Right cardiac atrium (tissue), 5 donors: ENCODE measurements at regions not wholly inside any gene's neighbourhood (a gene's known extent, or its start where the extent isn't known, plus 50 kb on each side); places are given as distances from the start of the nearest gene placed in this dataset.

ENCODE experiments used
- ATAC-seq, 2 donors: fragments of 200-7000 bp; cut with Tn5 transposase; one replicate each; pipeline versions ENCODE4 v1.8.0 to v1.9.1; 2020; ENCODE audit warnings: moderate library complexity in 2 of 2, mild to moderate bottlenecking in 1 of 2
- DNase-seq, 3 donors: peaks; one replicate each; pipeline ENCODE4 v3.0.0-alpha.2; 2020
- H3K27ac ChIP-seq: one replicate; pipeline ENCODE4 v1.5.1; 2013; ENCODE audit warnings: mild to moderate bottlenecking, low read length, control low read depth, moderate library complexity
- H3K27me3 ChIP-seq: one replicate; pipeline ENCODE4 v1.6.1; 2013; ENCODE audit not compliant: control insufficient read depth, insufficient read depth
- H3K4me1 ChIP-seq: one replicate; pipeline ENCODE4 v1.6.1; 2013; ENCODE audit warnings: low read length; ENCODE audit not compliant: control insufficient read depth, insufficient read depth
- H3K4me3 ChIP-seq: one replicate; pipeline ENCODE4 v1.5.1; 2013; ENCODE audit warnings: low read length, control low read depth
- H3K9me3 ChIP-seq: one replicate; pipeline ENCODE4 v1.6.1; 2013; ENCODE audit warnings: low read length; ENCODE audit not compliant: control insufficient read depth
- WGBS: extraction: QIAGEN DNeasy Blood & Tissue Kit; methylation state at CpG from one replicate; pipeline ENCODE4 v1.1.7; 2013; 5-methylcytosine and 5-hydroxymethylcytosine counted together
- intact Hi-C, 4 donors: fragments of 100-400 bp; cut with DNase I; formaldehyde crosslinking; loops; one replicate each; pipeline versions ENCODE4 v1.11.0 to v1.14.0; 2022 to 2023
- donor health status: healthy with polysubstance abuse.
- donor health status: DM: no; HTN: yes; CAD: no.
- donor health status: DM: no; HTN: no; CAD: no.
- donor health status: DM: no; HTN: yes; CAD: no; lungs with severe emphysema.
- donor health status: DM: yes; HTN: yes; CAD: no.

GRCh38 chr21:19908390-19908789 lies 1089.8 kb upstream of the NCAM2 start:
- no peak for DNase-seq
- Histone ChIP-seq H3K9me3 (no peaks in the 10 kb centered on the region), H3K27ac (no peak overlapping the region), H3K4me3 (no peak overlapping the region), H3K27me3 (no peaks in the 10 kb centered on the region), H3K4me1 (no peaks in the 10 kb centered on the region)
- WGBS: 17% methylated on average over 1 of the region's 1 CpG
- peak in 1 of 2 donors; percentile 72 for ATAC-seq
- intact Hi-C loops: no loop called here

- 13% methylated on average over 6 of the region's 6 CpGs for WGBS
- Histone ChIP-seq H3K4me3 (no peak overlapping the region), H3K9me3 (no peaks in the 10 kb centered on the region), H3K27me3 (no peaks in the 10 kb centered on the region), H3K27ac (no peak overlapping the region), H3K4me1 (no peaks in the 10 kb centered on the region)
- intact Hi-C loops: no loop called here
- ATAC-seq (peak in 1 of 2 donors; percentile 84), DNase-seq (peak in 2 of 3 donors; percentile 35 to 36)
Observed at GRCh38 chr21:19914028-19914427, 1084.2 kb upstream of the NCAM2 start.

GRCh38 chr21:19921211-19921610 lies 1077.0 kb upstream of the NCAM2 start:
- intact Hi-C loops: no loop called here
- Histone ChIP-seq H3K4me1 (no peaks in the 10 kb centered on the region), H3K27ac (no peak overlapping the region), H3K9me3 (no peaks in the 10 kb centered on the region), H3K4me3 (no peak overlapping the region), H3K27me3 (no peaks in the 10 kb centered on the region)
- DNase-seq (no peak), ATAC-seq (no peak)

GRCh38 chr21:19922122-19922521 lies 1076.1 kb upstream of the NCAM2 start:
- no peak for ATAC-seq
- Histone ChIP-seq H3K4me1 (no peaks in the 10 kb centered on the region), H3K27me3 (no peaks in the 10 kb centered on the region), H3K9me3 (no peaks in the 10 kb centered on the region), H3K4me3 (no peak overlapping the region), H3K27ac (no peak overlapping the region)
- 85% methylated on average over 3 of the region's 3 CpGs for WGBS
- no peak for DNase-seq
- intact Hi-C loops: no loop called here

- Histone ChIP-seq H3K27ac (no peak overlapping the region), H3K27me3 (no peaks in the 10 kb centered on the region), H3K4me3 (no peak overlapping the region), H3K9me3 (no peaks in the 10 kb centered on the region), H3K4me1 (no peaks in the 10 kb centered on the region)
- 67% methylated on average over 6 of the region's 6 CpGs for WGBS
- ATAC-seq (no peak), DNase-seq (no peak)
- intact Hi-C loops: no loop called here
Observed at GRCh38 chr21:19935467-19935866, 1062.7 kb upstream of the NCAM2 start.

- DNase-seq (no peak), ATAC-seq (no peak)
- Histone ChIP-seq H3K27me3 (no peaks in the 10 kb centered on the region), H3K4me3 (no peak overlapping the region), H3K9me3 (no peaks in the 10 kb centered on the region), H3K4me1 (no peaks in the 10 kb centered on the region), H3K27ac (no peak overlapping the region)
- WGBS: 50% methylated on average over 4 of the region's 4 CpGs
- intact Hi-C loops: no loop called here
Observed at GRCh38 chr21:19937619-19938018, 1060.6 kb upstream of the NCAM2 start.

GRCh38 chr21:19941626-19942025 lies 1056.6 kb upstream of the NCAM2 start:
- no peak overlapping the region for H3K4me3 ChIP-seq
- ATAC-seq (no peak), DNase-seq (no peak)
- H3K27me3 ChIP-seq: no peaks in the 10 kb centered on the region
- no peaks in the 10 kb centered on the region for H3K9me3 ChIP-seq
- no peak overlapping the region for H3K27ac ChIP-seq
- no peaks in the 10 kb centered on the region for H3K4me1 ChIP-seq
- intact Hi-C loops: no loop called here

- no peak for DNase-seq
- WGBS: 87% methylated on average over 2 of the region's 2 CpGs
- no peaks in the 10 kb centered on the region for H3K4me1 ChIP-seq
Observed at GRCh38 chr21:19950347-19950746, 1047.9 kb upstream of the NCAM2 start.

GRCh38 chr21:19969156-19969555 lies 1029.1 kb upstream of the NCAM2 start:
- DNase-seq (no peak), ATAC-seq (no peak)
- Histone ChIP-seq H3K4me1 (no peaks in the 10 kb centered on the region), H3K27ac (no peak overlapping the region), H3K4me3 (no peak overlapping the region), H3K27me3 (no peaks in the 10 kb centered on the region), H3K9me3 (peaks cover 3% of the 10 kb centered on the region)
- intact Hi-C loops: no loop called here

More at GRCh38 chr21:19950347-19950746, 1047.9 kb upstream of the NCAM2 start:
- Histone ChIP-seq H3K27me3 (no peaks in the 10 kb centered on the region), H3K27ac (no peak overlapping the region), H3K9me3 (no peaks in the 10 kb centered on the region), H3K4me3 (no peak overlapping the region)
- intact Hi-C loops: no loop called here
- no peak for ATAC-seq

- no peak for DNase-seq
- WGBS: 79% methylated on average over 4 of the region's 4 CpGs
- no peaks in the 10 kb centered on the region for H3K9me3 ChIP-seq
- no peak overlapping the region for H3K4me3 ChIP-seq
- no peak overlapping the region for H3K27ac ChIP-seq
- no peaks in the 10 kb centered on the region for H3K27me3 ChIP-seq
- ATAC-seq: no peak
- intact Hi-C loops: no loop called here
- no peaks in the 10 kb centered on the region for H3K4me1 ChIP-seq
Observed at GRCh38 chr21:19981938-19982337, 1016.3 kb upstream of the NCAM2 start.

- Histone ChIP-seq H3K4me1 (no peaks in the 10 kb centered on the region), H3K27me3 (no peaks in the 10 kb centered on the region), H3K4me3 (no peak overlapping the region), H3K27ac (no peak overlapping the region), H3K9me3 (no peaks in the 10 kb centered on the region)
- intact Hi-C loops: no loop called here
- ATAC-seq: no peak
- no peak for DNase-seq
- 91% methylated on average over 2 of the region's 2 CpGs for WGBS
Observed at GRCh38 chr21:19986396-19986795, 1011.8 kb upstream of the NCAM2 start.

GRCh38 chr21:19987671-19988070 lies 1010.5 kb upstream of the NCAM2 start:
- DNase-seq: no peak
- no peaks in the 10 kb centered on the region for H3K27me3 ChIP-seq
- intact Hi-C loops: no loop called here
- no peak overlapping the region for H3K27ac ChIP-seq
- H3K9me3 ChIP-seq: no peaks in the 10 kb centered on the region
- ATAC-seq: no peak
- 75% methylated on average over 4 of the region's 4 CpGs for WGBS
- no peaks in the 10 kb centered on the region for H3K4me1 ChIP-seq
- no peak overlapping the region for H3K4me3 ChIP-seq
